ENCODE measurements at regions not wholly inside any gene's neighbourhood (a gene's known extent, or its start where the extent isn't known, plus 50 kb on each side); places are given as distances from the start of the nearest gene placed in this dataset.

GRCh38 chr11:97498891-97499290, 1109.1 kb downstream of the JRKL start:
- no peak for TF ChIP-seq CTCF (IDR thresholded peaks at IDR 0.05; ENCODE audit: low read depth, low read length, poor library complexity, severe bottlenecking)
- TF ChIP-seq EZH2phosphoT487 (IDR thresholded peaks at IDR 0.05; ENCODE audit: borderline replicate concordance, low read length): no peak
